ENCODE measurements at regions not wholly inside any gene's neighbourhood (a gene's known extent, or its start where the extent isn't known, plus 50 kb on each side); places are given as distances from the start of the nearest gene placed in this dataset.
A peak's percentile ranks its signal among the peaks of the same experiment; 100 is the strongest.

DNA sequence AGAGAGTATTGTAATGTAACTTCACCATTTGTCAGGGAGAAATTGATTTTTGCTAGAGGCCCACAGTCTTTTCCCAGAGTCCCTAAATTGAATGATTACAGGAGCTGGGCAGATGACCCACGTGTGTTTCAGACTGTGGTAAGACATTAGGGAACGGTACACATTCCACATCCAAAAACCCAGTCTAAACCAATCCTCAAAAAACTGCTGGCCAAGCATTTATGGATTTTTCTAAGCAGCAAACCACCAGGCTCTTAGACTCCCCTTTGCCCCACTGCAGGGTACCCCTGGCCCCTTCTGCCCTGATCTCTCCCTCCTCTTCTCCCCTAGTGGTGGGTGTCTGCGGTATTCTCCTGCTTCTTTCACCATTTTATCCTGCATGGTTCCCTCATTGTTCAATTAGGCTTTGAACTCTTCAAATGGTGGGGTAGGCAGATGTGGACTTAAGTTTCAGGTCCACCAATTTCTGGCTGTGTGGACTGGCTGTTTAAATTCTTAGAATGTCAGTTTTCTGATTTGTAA, 135.5 kb upstream of the SORCS3 start:
- DNase-seq, result no peak

- peak; percentile 35 for DNase-seq
These were observed 131.1 kb upstream of the SORCS3 start for GRCh38 chr10:104509981-104510380.

- no peak for DNase-seq
These were observed 130.4 kb upstream of the SORCS3 start for GRCh38 chr10:104510644-104511043.

DNA sequence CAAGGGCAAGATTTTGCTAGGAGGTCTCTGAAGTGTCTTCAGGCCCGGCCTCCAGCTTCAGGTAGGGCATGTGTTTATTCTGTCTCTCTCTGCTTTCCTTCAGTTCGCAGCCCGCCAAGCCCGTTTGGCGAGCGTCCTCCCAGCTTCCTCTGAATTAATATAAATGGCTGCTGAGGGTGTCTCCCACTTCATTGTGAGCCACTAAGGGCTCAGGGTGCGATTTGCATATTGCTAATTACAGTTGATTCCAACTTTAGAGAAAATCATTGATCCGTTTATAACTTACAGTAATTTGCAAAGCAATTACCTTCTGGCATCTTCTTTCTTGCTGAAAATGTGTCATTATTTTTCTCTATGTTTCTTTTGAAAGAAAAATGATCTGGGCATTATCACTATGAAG, 128.3 kb upstream of the SORCS3 start:
- DNase-seq, result no peak

DNA sequence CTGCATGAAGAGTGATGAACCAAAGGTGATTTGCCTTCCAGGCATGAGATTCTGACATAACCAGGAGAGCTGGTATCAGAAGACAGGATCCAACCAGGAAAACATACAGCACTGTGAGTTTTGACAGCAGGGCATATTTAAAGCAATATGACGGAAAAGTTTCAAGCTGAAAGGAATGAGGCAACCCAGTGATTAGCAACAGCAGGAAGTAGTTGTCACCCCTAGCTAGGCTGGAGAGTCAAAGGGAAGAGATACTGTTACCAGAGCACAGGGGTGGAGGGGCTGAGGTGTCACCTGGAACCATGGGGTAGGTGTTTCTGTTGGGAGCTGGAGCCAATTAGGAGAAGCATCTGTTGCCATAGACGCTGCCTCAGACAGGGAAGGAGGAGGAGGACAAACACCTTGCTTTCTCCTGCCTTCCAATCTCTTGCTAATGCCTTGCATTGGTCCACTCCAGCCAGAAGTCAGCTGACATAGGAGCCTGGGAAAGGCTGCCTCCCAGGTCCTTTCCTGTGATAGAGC, 125.4 kb upstream of the SORCS3 start:
- DNase-seq, result no peak

DNA sequence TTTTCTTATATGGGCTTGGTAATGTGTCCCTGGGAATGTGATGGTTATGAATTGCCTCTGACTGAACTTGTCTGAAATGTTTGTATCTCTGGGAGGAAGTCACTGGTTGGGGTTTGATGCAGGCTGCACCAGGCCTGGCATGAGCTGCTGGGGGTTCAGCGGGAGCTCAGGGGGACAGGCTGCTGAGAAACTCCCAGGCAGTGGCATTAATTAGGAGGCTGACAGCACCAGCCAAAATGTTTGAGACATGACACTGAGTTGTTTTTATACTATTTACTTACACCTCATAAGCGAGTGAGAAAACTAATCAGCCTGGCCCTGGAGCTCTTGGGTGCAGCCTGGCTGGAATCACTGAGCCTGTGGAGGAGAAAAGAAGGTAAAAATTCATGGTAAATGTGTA, 124.1 kb upstream of the SORCS3 start:
- no peak for DNase-seq

DNA sequence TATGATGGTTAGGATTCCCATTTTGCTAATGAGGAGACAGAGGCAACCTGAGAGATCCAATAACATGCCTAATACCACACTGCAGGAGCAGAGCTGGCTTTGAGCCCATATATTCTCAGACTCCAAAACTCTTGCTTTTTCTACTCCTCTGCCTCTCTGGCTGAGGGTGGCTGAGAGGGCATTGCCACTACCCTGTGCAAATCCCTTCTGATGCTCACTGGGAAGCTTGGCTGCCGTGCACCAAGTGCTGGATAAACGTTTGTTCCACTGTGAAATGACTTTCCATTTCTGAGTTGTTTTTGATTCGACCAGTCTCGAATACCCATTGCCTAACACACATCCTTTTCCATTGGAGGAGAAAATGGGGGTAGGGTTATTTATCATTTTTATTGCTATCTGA, 123.1 kb upstream of the SORCS3 start:
- no peak for DNase-seq

DNA sequence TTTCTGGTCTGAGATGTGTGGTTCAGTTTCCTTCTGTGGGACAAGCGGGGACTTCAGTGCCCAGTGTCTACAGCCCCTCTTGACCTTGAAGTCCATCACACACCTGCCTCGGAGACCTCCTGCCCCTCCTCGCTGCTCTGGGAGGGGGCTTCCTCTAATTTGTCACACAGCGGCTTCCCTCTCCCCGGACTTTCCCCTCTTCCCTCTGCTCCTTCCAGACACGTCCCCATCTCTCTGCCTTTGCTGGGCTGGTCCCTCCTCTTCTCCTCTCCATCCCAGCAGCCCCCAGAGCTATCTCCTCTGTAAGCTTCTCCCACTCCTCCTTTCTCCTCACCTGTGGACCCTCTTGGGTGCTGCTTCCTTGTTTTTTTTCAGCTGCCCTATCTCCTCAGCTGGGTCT, 122.2 kb upstream of the SORCS3 start:
- DNase-seq, result no peak

DNA sequence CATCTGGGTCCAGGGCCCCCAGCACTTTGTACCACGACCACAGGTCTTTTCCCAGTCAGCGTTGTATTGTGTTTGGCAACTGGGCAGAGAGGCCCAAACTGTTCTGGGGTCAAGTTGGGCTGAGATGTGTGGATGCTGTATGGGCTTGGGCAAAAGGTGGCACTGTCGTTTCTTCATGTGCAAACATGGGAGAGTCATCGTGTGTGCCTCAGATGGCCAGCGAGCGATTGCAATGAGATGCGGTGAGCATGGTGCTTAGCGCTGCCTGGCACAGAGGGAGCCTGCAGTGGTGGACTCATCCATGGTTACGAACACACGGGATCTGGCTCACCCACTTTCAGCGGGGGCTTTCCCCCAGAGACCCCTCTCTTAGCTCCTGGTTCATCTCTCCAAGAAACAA, 120.4 kb upstream of the SORCS3 start:
- no peak for DNase-seq

DNA sequence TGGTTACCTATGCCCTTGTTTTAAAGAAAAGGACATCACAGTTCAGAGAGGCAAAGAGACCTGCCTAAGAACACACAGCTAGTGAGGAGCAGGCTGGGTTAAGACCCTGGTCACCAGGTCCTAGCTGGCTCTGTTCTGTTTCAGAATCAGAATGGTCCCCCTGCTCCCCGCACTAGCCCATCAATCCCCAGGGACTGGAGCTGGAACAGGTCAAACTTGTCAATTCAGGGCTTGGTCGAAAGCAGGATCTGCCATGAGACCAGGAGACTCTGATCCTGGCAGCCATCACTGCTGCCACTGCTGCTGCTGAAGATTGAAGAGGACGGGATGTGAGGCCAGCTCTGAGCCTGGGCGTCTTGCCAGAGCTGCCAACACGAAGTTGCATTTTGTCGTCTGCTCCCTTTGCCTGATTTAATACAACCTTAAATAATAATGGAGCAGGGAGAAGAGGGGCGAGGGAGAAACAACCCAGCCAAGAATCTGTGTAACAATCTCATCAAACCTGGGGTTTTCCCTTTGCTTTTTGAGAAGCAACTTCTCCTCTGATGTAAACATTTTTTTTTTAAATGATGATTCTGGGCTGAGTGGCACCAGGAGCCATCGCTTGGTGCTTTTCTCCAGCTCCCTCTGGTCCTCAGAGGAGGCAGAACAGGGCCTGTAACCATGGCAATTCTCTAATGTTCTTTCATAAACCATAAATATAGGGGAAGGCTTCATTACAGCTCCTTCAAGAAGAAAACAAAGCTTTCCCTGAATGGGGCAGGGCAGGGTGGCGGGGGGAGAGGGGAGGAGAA, 119.0 kb upstream of the SORCS3 start:
- no peak for DNase-seq

GRCh38 chr10:104526188-104526587, 114.9 kb upstream of the SORCS3 start:
- no peak for DNase-seq

DNA sequence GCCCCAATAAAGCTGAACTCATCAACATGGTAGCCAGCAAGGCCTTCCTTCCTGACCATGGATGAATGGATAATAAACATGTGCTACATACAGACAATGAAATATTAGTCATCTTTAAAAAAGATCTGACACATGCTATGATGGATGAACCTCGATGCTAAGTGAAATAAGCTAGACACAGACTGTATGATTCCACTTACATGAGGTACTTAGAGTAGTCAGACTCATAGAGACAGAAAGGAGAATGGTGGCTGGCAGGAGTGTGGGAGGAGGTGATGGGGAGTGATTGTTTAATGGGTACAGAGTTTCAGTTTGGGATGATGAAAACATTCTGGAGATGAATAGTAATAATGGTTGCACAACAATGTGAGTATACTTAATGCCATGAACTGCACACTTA, 114.1 kb upstream of the SORCS3 start:
- no peak for DNase-seq

- no peak for DNase-seq
These were observed 100.9 kb upstream of the SORCS3 start for GRCh38 chr10:104540181-104540580.

DNA sequence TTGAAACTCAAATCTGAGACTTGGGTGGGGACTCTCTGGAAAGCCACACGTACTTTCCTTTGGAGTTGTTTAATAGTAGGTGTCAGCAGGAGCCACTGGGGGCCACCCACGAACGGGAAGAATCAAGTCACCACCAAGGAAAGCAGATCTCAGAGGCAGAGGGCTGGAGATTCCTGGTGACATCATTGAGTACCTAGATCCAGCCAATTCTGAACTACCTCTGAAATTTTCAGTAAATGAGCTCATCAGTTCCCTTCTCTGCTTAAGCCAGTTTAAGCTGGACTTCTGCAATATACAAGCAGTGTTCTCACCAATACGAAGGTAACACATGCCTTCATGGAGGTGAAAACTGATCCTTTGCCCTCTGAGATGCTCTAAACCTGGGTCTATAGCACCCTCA, 99.3 kb upstream of the SORCS3 start:
- DNase-seq, result no peak

DNA sequence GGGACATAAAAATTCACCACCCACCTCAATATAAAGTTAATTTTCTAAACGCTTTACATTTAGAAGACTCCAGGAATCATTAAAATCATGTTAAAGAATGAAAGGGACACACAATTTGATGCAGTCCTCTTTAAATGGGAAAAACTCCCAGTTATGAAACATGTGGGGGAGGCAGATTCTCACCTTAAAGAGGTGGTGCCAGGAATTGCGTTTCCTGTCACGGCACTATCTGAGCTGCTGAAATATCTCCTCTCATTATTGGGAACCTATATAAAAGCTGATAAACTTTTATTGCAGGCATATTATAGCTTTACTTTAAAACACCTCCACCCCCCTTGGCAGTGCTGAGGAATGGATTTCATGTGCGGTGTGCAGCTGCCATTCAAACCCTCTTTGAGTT, 94.8 kb upstream of the SORCS3 start:
- DNase-seq, result no peak

DNA sequence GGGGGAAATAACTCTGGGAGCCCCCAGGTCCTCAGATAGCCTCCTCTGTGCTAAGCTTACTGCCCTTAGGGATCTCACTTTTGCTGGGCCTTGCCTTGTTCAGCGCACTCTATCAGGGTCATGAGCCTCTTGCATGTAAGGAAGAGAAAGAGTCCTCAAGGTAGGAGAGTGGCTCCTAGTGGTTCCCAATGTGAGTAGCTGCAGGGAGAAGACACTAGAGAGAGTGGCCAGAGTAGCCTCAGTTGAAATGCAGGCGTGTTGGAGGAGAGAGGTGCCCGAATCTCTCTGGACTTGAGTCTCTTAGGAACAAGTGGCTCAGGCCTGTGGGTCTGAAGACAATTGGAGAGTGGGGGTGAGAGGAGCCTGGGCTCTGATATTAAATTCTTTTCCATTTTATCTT, 94.3 kb upstream of the SORCS3 start:
- DNase-seq, result no peak

DNA sequence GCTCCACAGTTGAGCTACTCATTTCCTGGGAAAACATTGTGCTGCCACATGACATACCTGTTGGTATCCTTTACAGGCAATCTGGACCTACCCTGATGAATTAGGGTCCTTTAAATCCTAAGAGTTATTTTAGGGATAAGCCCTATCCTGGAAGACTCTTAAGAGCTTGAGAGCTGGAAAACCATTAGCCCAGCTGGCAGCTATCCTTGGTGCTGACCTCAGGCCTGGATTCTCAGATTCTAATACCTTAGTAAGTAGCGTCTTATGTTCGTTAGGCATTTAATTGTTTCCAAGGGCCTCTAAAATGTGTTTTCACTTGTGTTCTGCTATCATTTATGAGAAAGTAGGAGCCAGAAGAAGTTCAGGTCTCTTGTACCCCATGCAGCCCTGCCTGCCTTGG, 93.0 kb upstream of the SORCS3 start:
- DNase-seq, result no peak

DNA sequence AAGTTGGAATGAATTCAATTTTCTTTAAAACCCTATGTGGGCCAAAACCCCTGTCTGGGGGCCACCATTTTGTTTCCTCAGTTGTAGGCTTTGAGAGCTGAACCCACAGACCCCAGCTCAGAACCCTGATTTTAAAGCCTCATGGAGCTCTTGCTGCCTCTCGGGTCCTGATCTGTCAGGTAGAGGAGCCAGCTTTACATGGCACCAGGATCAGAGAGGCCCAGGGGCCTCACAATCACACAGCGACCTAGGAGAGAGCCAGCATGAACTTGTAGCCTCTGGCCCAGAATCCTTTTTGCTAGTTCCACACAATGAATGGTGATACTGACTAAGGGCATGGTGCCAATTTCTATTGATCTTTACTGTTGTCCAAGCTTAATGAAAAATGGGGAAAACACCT, 84.3 kb upstream of the SORCS3 start:
- DNase-seq, result no peak

DNA sequence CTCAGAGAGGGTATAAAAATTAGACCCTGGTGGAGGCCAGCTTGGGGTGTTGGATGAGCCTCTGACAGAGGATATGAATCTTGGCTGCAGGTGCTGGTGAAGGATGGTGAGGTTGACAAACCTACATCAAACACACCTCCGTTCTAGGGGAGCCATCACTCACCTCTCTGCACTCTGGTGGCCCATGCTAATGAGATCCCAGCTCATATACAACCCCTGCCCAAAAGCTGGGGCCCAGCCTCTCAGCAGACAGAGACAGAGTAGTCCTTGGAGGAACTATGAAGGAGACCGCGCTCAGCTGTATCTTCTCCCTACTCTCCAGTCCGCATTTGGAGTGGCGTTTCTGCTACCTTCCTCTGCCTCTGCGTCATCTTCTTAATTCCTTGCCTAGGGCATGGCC, 83.1 kb upstream of the SORCS3 start:
- DNase-seq, result no peak

DNA sequence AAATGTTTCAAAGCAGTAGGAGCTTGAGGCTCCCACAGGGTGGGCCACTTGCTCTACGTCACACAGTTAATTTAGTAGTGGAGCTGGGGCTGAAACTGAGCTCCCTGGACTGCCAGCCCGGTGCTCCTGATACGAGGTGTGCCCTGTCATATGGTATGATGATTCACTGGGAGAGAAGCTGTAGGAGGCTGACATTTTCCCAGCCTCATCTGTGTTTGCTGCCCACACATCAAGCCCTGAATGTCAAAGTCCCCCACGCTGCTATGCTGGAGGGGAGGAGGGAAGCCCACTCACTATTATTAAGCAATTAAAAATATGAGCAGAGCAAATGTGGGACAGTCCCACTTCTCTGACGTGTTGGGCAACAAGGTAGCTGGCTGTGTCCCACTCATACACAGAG, 81.2 kb upstream of the SORCS3 start:
- DNase-seq, result no peak

GRCh38 chr10:104563051-104563450, 78.0 kb upstream of the SORCS3 start:
- DNase-seq, result no peak

DNA sequence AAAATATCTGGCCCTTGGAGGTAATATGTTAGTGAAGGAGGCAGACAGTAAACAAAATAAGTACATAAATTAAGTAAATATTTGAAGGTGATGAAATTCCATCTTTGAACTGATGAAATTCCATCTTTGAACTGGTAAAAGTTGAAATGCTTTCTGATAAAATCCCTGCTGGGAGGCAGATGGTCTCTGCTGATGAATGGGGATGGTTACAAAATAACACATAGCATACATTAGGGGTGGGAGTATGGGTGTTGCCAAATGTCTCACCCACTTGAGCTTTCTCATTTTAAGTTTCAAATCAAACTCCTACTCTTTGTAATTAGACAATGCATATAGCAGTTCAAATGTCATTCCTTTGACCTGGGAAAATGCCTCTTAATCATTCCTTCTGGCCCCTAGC, 77.5 kb upstream of the SORCS3 start:
- no peak for DNase-seq

- no peak for DNase-seq
These were observed 66.7 kb upstream of the SORCS3 start for GRCh38 chr10:104574427-104574826.

DNA sequence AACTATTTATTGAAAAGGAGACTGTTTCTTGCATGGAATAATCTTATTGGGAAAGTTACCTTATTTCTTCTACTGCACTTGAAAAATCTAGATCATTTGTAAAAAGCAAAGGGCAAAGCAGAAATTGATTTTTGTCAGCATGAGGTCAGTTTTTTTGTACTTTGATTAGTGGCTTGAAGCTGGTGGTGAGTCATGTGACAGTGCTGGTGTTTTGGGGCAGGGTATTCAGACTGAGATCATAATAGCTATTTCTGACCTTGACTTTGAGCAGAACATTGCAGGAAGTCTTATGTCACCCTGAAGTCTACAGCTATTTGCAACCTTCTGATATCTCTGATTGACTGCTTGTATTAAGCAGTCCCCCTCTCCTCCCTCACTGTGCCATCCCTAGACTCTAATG, 66.3 kb upstream of the SORCS3 start:
- DNase-seq, result no peak

GRCh38 chr10:104576611-104577010, 64.5 kb upstream of the SORCS3 start:
- no peak for DNase-seq

Data from left hindlimb (tissue), 1 donor.